ENCODE measurements at regions not wholly inside any gene's neighbourhood (a gene's known extent, or its start where the extent isn't known, plus 50 kb on each side); places are given as distances from the start of the nearest gene placed in this dataset.

- Histone ChIP-seq H3K9me3 (ENCODE audit: insufficient read depth, low read depth, low read length) (no peaks in the 10 kb centered on the region), H3K27me3 (ENCODE audit: insufficient read depth, low read length, poor library complexity, severe bottlenecking) (no peaks in the 10 kb centered on the region), H4K20me1 (ENCODE audit: insufficient read depth, low read length, poor library complexity, severe bottlenecking) (no peaks in the 10 kb centered on the region), H3F3A (ENCODE audit: low read depth) (no peaks in the 10 kb centered on the region), H3K9me2 (replicated peaks; ENCODE audit: low read depth, low read length) (no peaks in the 10 kb centered on the region), H3K79me2 (ENCODE audit: insufficient read depth, low read length) (no peaks in the 10 kb centered on the region), H2AFZ (ENCODE audit: low read length) (no peak overlapping the region), H3K9ac (ENCODE audit: low read depth, low read length, poor library complexity, severe bottlenecking) (no peak overlapping the region), H3K36me3 (ENCODE audit: insufficient read depth, low read length) (no peaks in the 10 kb centered on the region), H3K4me2 (ENCODE audit: low read depth, low read length, poor library complexity, severe bottlenecking) (no peak overlapping the region), H3K4me3 (ENCODE audit: low read length, poor library complexity, severe bottlenecking) (no peak overlapping the region), H3K4me1 (ENCODE audit: insufficient read depth, low read length, poor library complexity, severe bottlenecking) (no peaks in the 10 kb centered on the region)
- TF ChIP-seq CTCF (conservative IDR thresholded peaks at IDR 0.05; ENCODE audit: low read length) (no peak), EZH2phosphoT487 (IDR thresholded peaks at IDR 0.05; ENCODE audit: borderline replicate concordance) (no peak)
These were observed 105.4 kb upstream of the F3 start for GRCh38 chr1:94646786-94647555.

- no peaks in the 10 kb centered on the region for H3K4me1 ChIP-seq (ENCODE audit: insufficient read depth, low read length, poor library complexity, severe bottlenecking)
- no peaks in the 10 kb centered on the region for H3K9me2 ChIP-seq (replicated peaks; ENCODE audit: low read depth, low read length)
- no peaks in the 10 kb centered on the region for H3K27me3 ChIP-seq (ENCODE audit: insufficient read depth, low read length, poor library complexity, severe bottlenecking)
- no peaks in the 10 kb centered on the region for H4K20me1 ChIP-seq (ENCODE audit: insufficient read depth, low read length, poor library complexity, severe bottlenecking)
- H3K4me2 ChIP-seq (ENCODE audit: low read depth, low read length, poor library complexity, severe bottlenecking), result no peak overlapping the region
- no peak overlapping the region for H2AFZ ChIP-seq (ENCODE audit: low read length)
- H3K9ac ChIP-seq (ENCODE audit: low read depth, low read length, poor library complexity, severe bottlenecking), result no peak overlapping the region
- no peaks in the 10 kb centered on the region for H3F3A ChIP-seq (ENCODE audit: low read depth)
- H3K79me2 ChIP-seq (ENCODE audit: insufficient read depth, low read length), result no peaks in the 10 kb centered on the region
- H3K36me3 ChIP-seq (ENCODE audit: insufficient read depth, low read length), result no peaks in the 10 kb centered on the region
- no peak for TF ChIP-seq EZH2phosphoT487 (IDR thresholded peaks at IDR 0.05; ENCODE audit: borderline replicate concordance)
- no peak for TF ChIP-seq CTCF (conservative IDR thresholded peaks at IDR 0.05; ENCODE audit: low read length)
- no peak overlapping the region for H3K4me3 ChIP-seq (ENCODE audit: low read length, poor library complexity, severe bottlenecking)
- no peaks in the 10 kb centered on the region for H3K9me3 ChIP-seq (ENCODE audit: insufficient read depth, low read depth, low read length)
These were observed 104.6 kb upstream of the F3 start for GRCh38 chr1:94646141-94646643.

GRCh38 chr1:94644352-94644751 lies 102.8 kb upstream of the F3 start:
- H3K36me3 ChIP-seq (ENCODE audit: insufficient read depth, low read length), result no peaks in the 10 kb centered on the region
- TF ChIP-seq EZH2phosphoT487 (IDR thresholded peaks at IDR 0.05; ENCODE audit: borderline replicate concordance), result no peak
- TF ChIP-seq CTCF (conservative IDR thresholded peaks at IDR 0.05; ENCODE audit: low read length), result no peak
- H3K9me3 ChIP-seq (ENCODE audit: insufficient read depth, low read depth, low read length), result peaks cover 5% of the 10 kb centered on the region; the same call in 1 of the 2 replicates
- no peak overlapping the region for H3K4me2 ChIP-seq (ENCODE audit: low read depth, low read length, poor library complexity, severe bottlenecking)
- H3F3A ChIP-seq (ENCODE audit: low read depth), result no peaks in the 10 kb centered on the region
- no peak overlapping the region for H3K4me3 ChIP-seq (ENCODE audit: low read length, poor library complexity, severe bottlenecking)
- H3K27me3 ChIP-seq (ENCODE audit: insufficient read depth, low read length, poor library complexity, severe bottlenecking), result no peaks in the 10 kb centered on the region
- H3K4me1 ChIP-seq (ENCODE audit: insufficient read depth, low read length, poor library complexity, severe bottlenecking), result no peaks in the 10 kb centered on the region
- no peaks in the 10 kb centered on the region for H3K9me2 ChIP-seq (replicated peaks; ENCODE audit: low read depth, low read length)
- no peaks in the 10 kb centered on the region for H3K79me2 ChIP-seq (ENCODE audit: insufficient read depth, low read length)
- H4K20me1 ChIP-seq (ENCODE audit: insufficient read depth, low read length, poor library complexity, severe bottlenecking), result no peaks in the 10 kb centered on the region
- H2AFZ ChIP-seq (ENCODE audit: low read length), result no peak overlapping the region
- H3K9ac ChIP-seq (ENCODE audit: low read depth, low read length, poor library complexity, severe bottlenecking), result no peak overlapping the region
